ENCODE measurements at regions not wholly inside any gene's neighbourhood (a gene's known extent, or its start where the extent isn't known, plus 50 kb on each side); places are given as distances from the start of the nearest gene placed in this dataset.
A peak's percentile ranks its signal among the peaks of the same experiment; 100 is the strongest.

- DNase-seq: no peak
- no peaks in the 10 kb centered on the region for H3K36me3 ChIP-seq (replicated peaks in 1 of 2; ENCODE audit: control insufficient read depth in 1 of 2, insufficient read depth in 2 of 2, low read length in 1 of 2)
- no peak overlapping the region for H3K27ac ChIP-seq (ENCODE audit: low read depth in 2 of 2, low read length in 1 of 2)
- H3F3A ChIP-seq (replicated peaks; ENCODE audit: insufficient read depth): no peaks in the 10 kb centered on the region
- H3K9ac ChIP-seq: no peak overlapping the region
- H3K9me2 ChIP-seq: no peaks in the 10 kb centered on the region
- H3K4me3 ChIP-seq (ENCODE audit: low read depth in 2 of 2, low read length in 1 of 2): peak overlapping the region in 1 of 2 experiments; percentile 3; a peak in 1 of 4 replicates
- H3K79me2 ChIP-seq (ENCODE audit: insufficient read depth): no peaks in the 10 kb centered on the region
- H3K9me3 ChIP-seq: no peaks in the 10 kb centered on the region
- H4K20me1 ChIP-seq (ENCODE audit: insufficient read depth): no peaks in the 10 kb centered on the region
- TF ChIP-seq EZH2phosphoT487 (IDR thresholded peaks at IDR 0.05; ENCODE audit: borderline replicate concordance, low read depth) (no peak), MXI1 (IDR thresholded peaks at IDR 0.05; ENCODE audit: low read depth, low read length) (no peak), FOSL2 (IDR thresholded peaks at IDR 0.05; ENCODE audit: borderline replicate concordance, low read depth) (no peak), CHD2 (IDR thresholded peaks at IDR 0.05; ENCODE audit: low read length, partially characterized antibody) (no peak)
- H3K4me2 ChIP-seq: no peak overlapping the region
- CTCF ChIA-PET: no interaction called here
- 56% methylated on average over 5 of the region's 5 CpGs for WGBS (ENCODE audit: low lambda C conversion rate)
- no peaks in the 10 kb centered on the region for H3K27me3 ChIP-seq (ENCODE audit: insufficient read depth)
- peaks cover 0 to 3% of the 10 kb centered on the region in 2 experiments; a peak in 2 of 4 replicates for H3K4me1 ChIP-seq (ENCODE audit: control insufficient read depth in 1 of 2, insufficient read depth in 2 of 2, low read depth in 1 of 2, low read length in 1 of 2)
- H2AFZ ChIP-seq (ENCODE audit: low read depth): no peak overlapping the region
- POLR2A ChIA-PET: no interaction called here
Observed at GRCh38 chr4:79626101-79626500, 218.1 kb upstream of the GK2 start.

- H3K9me3 ChIP-seq: no peaks in the 10 kb centered on the region
- H3K9me2 ChIP-seq: no peaks in the 10 kb centered on the region
- no peaks in the 10 kb centered on the region for H3F3A ChIP-seq (replicated peaks; ENCODE audit: insufficient read depth)
- TF ChIP-seq GATA2 (CRISPR knock-in tag; IDR thresholded peaks at IDR 0.05): no peak
- TF ChIP-seq ELF1 (IDR thresholded peaks at IDR 0.05): no peak
- no peak for TF ChIP-seq ZBTB33 (IDR thresholded peaks at IDR 0.05; ENCODE audit: borderline replicate concordance, low read depth)
- TF ChIP-seq, protein P1, sequence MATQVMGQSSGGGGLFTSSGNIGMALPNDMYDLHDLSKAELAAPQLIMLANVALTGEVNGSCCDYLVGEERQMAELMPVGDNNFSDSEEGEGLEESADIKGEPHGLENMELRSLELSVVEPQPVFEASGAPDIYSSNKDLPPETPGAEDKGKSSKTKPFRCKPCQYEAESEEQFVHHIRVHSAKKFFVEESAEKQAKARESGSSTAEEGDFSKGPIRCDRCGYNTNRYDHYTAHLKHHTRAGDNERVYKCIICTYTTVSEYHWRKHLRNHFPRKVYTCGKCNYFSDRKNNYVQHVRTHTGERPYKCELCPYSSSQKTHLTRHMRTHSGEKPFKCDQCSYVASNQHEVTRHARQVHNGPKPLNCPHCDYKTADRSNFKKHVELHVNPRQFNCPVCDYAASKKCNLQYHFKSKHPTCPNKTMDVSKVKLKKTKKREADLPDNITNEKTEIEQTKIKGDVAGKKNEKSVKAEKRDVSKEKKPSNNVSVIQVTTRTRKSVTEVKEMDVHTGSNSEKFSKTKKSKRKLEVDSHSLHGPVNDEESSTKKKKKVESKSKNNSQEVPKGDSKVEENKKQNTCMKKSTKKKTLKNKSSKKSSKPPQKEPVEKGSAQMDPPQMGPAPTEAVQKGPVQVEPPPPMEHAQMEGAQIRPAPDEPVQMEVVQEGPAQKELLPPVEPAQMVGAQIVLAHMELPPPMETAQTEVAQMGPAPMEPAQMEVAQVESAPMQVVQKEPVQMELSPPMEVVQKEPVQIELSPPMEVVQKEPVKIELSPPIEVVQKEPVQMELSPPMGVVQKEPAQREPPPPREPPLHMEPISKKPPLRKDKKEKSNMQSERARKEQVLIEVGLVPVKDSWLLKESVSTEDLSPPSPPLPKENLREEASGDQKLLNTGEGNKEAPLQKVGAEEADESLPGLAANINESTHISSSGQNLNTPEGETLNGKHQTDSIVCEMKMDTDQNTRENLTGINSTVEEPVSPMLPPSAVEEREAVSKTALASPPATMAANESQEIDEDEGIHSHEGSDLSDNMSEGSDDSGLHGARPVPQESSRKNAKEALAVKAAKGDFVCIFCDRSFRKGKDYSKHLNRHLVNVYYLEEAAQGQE (IDR thresholded peaks at IDR 0.05; ENCODE audit: low read depth, low read length): no peak
- TF ChIP-seq FOXJ3 (CRISPR knock-in tag; IDR thresholded peaks at IDR 0.05): no peak
- TF ChIP-seq NRF1 (IDR thresholded peaks at IDR 0.05; ENCODE audit: low read depth, low read length): no peak
- TF ChIP-seq JUND (IDR thresholded peaks at IDR 0.05): no peak
- TF ChIP-seq MXI1 (IDR thresholded peaks at IDR 0.05; ENCODE audit: low read depth, low read length): no peak
- no peak for TF ChIP-seq MEF2A (IDR thresholded peaks at IDR 0.05; ENCODE audit: borderline replicate concordance, low read depth)
- no peak for TF ChIP-seq SIN3A (IDR thresholded peaks at IDR 0.05; ENCODE audit: borderline replicate concordance, low read depth, low read length)
- TF ChIP-seq CTCF (IDR thresholded peaks at IDR 0.05): no peak
- TF ChIP-seq EP300 (IDR thresholded peaks at IDR 0.05; ENCODE audit: borderline replicate concordance in 1 of 2, low read depth in 1 of 2, low read length in 1 of 2): no peak
- TF ChIP-seq TEAD4 (IDR thresholded peaks at IDR 0.05; ENCODE audit: borderline replicate concordance, insufficient read depth): no peak
- no peak for TF ChIP-seq YY1 (IDR thresholded peaks at IDR 0.05; ENCODE audit: low read depth)
- TF ChIP-seq MAX (IDR thresholded peaks at IDR 0.05; ENCODE audit: low read depth): no peak
- TF ChIP-seq USF2 (IDR thresholded peaks at IDR 0.05; ENCODE audit: borderline replicate concordance, low read depth, low read length): no peak
- no peaks in the 10 kb centered on the region for H3K36me3 ChIP-seq (replicated peaks in 1 of 2; ENCODE audit: control insufficient read depth in 1 of 2, insufficient read depth in 2 of 2, low read length in 1 of 2)
- DNase-seq: no peak
- H3K27me3 ChIP-seq (ENCODE audit: insufficient read depth): no peaks in the 10 kb centered on the region
- no peaks in the 10 kb centered on the region for H3K79me2 ChIP-seq (ENCODE audit: insufficient read depth)
- H3K4me1 ChIP-seq (ENCODE audit: control insufficient read depth in 1 of 2, insufficient read depth in 2 of 2, low read depth in 1 of 2, low read length in 1 of 2): peaks cover 0 to 3% of the 10 kb centered on the region in 2 experiments; a peak in 2 of 4 replicates
- no peak overlapping the region for H3K27ac ChIP-seq (ENCODE audit: low read depth in 2 of 2, low read length in 1 of 2)
- no peak overlapping the region for H2AFZ ChIP-seq (ENCODE audit: low read depth)
- H3K4me3 ChIP-seq (ENCODE audit: low read depth in 2 of 2, low read length in 1 of 2): no peak overlapping the region
- POLR2A ChIA-PET: no interaction called here
- no peaks in the 10 kb centered on the region for H4K20me1 ChIP-seq (ENCODE audit: insufficient read depth)
- WGBS (ENCODE audit: low lambda C conversion rate): 57% methylated on average over 2 of the region's 2 CpGs
- H3K9ac ChIP-seq: no peak overlapping the region
- CTCF ChIA-PET: interaction anchor here (1.0 kb wide), 1 partner anchor 11 kb away, joined by 3 read pairs; no protein-coding TSS in a partner anchor
- H3K4me2 ChIP-seq: no peak overlapping the region
Observed at GRCh38 chr4:79625361-79625760, 217.3 kb upstream of the GK2 start.

Measured in SK-N-SH (cell line).